ENCODE measurements at regions not wholly inside any gene's neighbourhood (a gene's known extent, or its start where the extent isn't known, plus 50 kb on each side); places are given as distances from the start of the nearest gene placed in this dataset.
"Not testable (repeated sequence)": the region's sequence is repeated elsewhere in the genome, so short reads cannot be mapped to it uniquely, and the experiment has no call there.

- no peak for ATAC-seq (replicated peaks in 1 of 2)
- no peaks in the 10 kb centered on the region for H3K27me3 Mint-ChIP-seq (ENCODE audit: low read depth)
- no peak for DNase-seq
- H3K9me3 Mint-ChIP-seq = peaks cover 2 to 7% of the 10 kb centered on the region in 2 donors
- H3K27ac Mint-ChIP-seq = no peak overlapping the region
- H3K4me1 Mint-ChIP-seq (ENCODE audit: low read depth) = no peaks in the 10 kb centered on the region
- H3K36me3 Mint-ChIP-seq (ENCODE audit: insufficient read depth in 2 of 2) = no peaks in the 10 kb centered on the region
- H3K4me3 Mint-ChIP-seq = no peak overlapping the region
Observed at GRCh38 chr3:75951941-75952340, 166.6 kb upstream of the ZNF717 start.

- DNase-seq; H3K9me3 Mint-ChIP-seq; H3K36me3 Mint-ChIP-seq (ENCODE audit: insufficient read depth in 2 of 2); H3K27ac Mint-ChIP-seq; H3K4me1 Mint-ChIP-seq (ENCODE audit: low read depth); H3K27me3 Mint-ChIP-seq (ENCODE audit: low read depth); H3K4me3 Mint-ChIP-seq; ATAC-seq (replicated peaks in 1 of 2): not testable (repeated sequence)
Observed at GRCh38 chr3:75960031-75960430, 174.7 kb upstream of the ZNF717 start.

- DNase-seq; ATAC-seq (replicated peaks in 1 of 2); H3K27me3 Mint-ChIP-seq (ENCODE audit: low read depth); H3K9me3 Mint-ChIP-seq; H3K4me3 Mint-ChIP-seq; H3K27ac Mint-ChIP-seq; H3K4me1 Mint-ChIP-seq (ENCODE audit: low read depth); H3K36me3 Mint-ChIP-seq (ENCODE audit: insufficient read depth in 2 of 2): not testable (repeated sequence)
Observed at GRCh38 chr3:75962054-75962453, 176.7 kb upstream of the ZNF717 start.

- H3K27me3 Mint-ChIP-seq (ENCODE audit: low read depth) = no peaks in the 10 kb centered on the region
Observed at GRCh38 chr3:75967071-75967470, 181.7 kb upstream of the ZNF717 start.

DNA sequence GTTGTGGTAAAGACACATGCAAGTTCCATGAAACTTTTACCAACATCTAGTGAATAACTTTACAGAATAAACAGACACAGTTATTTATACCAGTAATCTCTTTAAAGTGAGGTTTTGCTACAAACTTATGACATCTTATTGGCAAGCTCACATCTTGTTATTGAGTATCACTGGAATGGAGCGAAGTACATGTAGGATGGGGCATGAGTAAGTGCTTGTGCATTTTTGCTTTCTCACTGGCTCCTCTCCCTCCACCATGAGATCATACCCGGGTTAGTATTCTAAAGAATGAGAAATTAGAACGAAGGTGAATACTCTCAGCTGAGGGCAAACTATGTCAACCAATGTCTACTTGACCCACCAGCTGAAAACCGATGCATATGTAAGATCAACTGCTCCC is 193.3 kb upstream of the ZNF717 start:
- H3K9me3 Mint-ChIP-seq = peaks cover 6 to 11% of the 10 kb centered on the region in 2 donors
- no peak for ATAC-seq (replicated peaks in 1 of 2)
- no peak overlapping the region for H3K27ac Mint-ChIP-seq
- no peak overlapping the region for H3K4me3 Mint-ChIP-seq
- no peaks in the 10 kb centered on the region for H3K27me3 Mint-ChIP-seq (ENCODE audit: low read depth)
- no peak for DNase-seq
- no peaks in the 10 kb centered on the region for H3K4me1 Mint-ChIP-seq (ENCODE audit: low read depth)
- H3K36me3 Mint-ChIP-seq (ENCODE audit: insufficient read depth in 2 of 2) = no peaks in the 10 kb centered on the region

More at GRCh38 chr3:75967071-75967470, 181.7 kb upstream of the ZNF717 start:
- no peak overlapping the region for H3K27ac Mint-ChIP-seq
- H3K9me3 Mint-ChIP-seq = peaks cover 0 to 5% of the 10 kb centered on the region in 2 donors
- ATAC-seq (replicated peaks in 1 of 2) = no peak
- DNase-seq = no peak
- no peaks in the 10 kb centered on the region for H3K4me1 Mint-ChIP-seq (ENCODE audit: low read depth)
- no peak overlapping the region for H3K4me3 Mint-ChIP-seq
- no peaks in the 10 kb centered on the region for H3K36me3 Mint-ChIP-seq (ENCODE audit: insufficient read depth in 2 of 2)

GRCh38 chr3:75981401-75981800 is 196.1 kb upstream of the ZNF717 start:
- no peaks in the 10 kb centered on the region for H3K4me1 Mint-ChIP-seq (ENCODE audit: low read depth)
- H3K9me3 Mint-ChIP-seq = peaks cover 2 to 8% of the 10 kb centered on the region in 2 donors
- no peak overlapping the region for H3K4me3 Mint-ChIP-seq
- DNase-seq (no peak), ATAC-seq (replicated peaks in 1 of 2) (no peak)
- no peaks in the 10 kb centered on the region for H3K36me3 Mint-ChIP-seq (ENCODE audit: insufficient read depth in 2 of 2)
- no peaks in the 10 kb centered on the region for H3K27me3 Mint-ChIP-seq (ENCODE audit: low read depth)
- no peak overlapping the region for H3K27ac Mint-ChIP-seq

DNA sequence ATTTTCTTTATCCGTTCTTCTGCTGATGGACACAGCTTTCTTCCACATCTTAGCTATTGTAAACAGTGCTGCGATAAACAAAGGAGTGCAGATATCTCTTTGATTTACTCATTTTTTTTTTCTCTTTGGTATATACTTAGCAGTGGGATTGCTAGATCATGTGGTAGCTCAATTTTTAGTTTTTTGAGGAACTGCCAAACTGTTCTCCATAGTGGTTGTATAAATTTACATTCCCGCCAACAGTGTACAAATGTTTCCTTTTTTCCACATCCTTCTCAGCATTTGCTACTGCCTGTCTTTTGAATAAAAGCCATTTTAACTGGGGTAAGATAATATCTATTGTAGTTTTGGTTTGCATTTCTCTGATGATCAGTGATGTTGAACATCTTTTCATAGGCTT is 196.8 kb upstream of the ZNF717 start:
- ATAC-seq (replicated peaks in 1 of 2) (no peak), DNase-seq (no peak)
- Mint-ChIP-seq H3K36me3 (ENCODE audit: insufficient read depth in 2 of 2) (no peaks in the 10 kb centered on the region), H3K4me1 (ENCODE audit: low read depth) (no peaks in the 10 kb centered on the region), H3K27ac (no peak overlapping the region), H3K4me3 (no peak overlapping the region), H3K9me3 (peaks cover 1 to 6% of the 10 kb centered on the region in 2 donors), H3K27me3 (ENCODE audit: low read depth) (no peaks in the 10 kb centered on the region)

DNA sequence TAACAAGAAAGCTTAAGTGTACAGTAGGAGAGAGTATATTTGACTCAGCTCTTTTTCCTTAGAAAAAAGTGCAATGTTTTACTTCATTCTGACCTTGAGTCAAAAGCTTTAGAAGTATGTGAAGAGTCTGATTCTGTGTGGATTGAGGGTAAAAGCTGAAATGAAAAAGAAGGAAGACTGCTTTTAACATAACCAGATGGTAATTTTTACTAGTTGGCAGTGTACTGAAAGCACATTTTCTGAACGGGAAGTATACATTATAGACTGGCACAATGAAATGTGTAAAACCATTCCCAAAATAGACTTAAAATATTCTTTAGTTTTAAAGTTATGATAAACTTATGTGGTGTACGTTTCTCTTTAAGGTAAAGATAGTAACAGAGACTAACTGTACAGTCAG is 197.8 kb upstream of the ZNF717 start:
- no peak overlapping the region for H3K4me3 Mint-ChIP-seq
- no peaks in the 10 kb centered on the region for H3K4me1 Mint-ChIP-seq (ENCODE audit: low read depth)
- H3K27ac Mint-ChIP-seq = no peak overlapping the region
- H3K9me3 Mint-ChIP-seq = peaks cover 1 to 9% of the 10 kb centered on the region in 2 donors
- no peak for DNase-seq
- no peak for ATAC-seq (replicated peaks in 1 of 2)
- no peaks in the 10 kb centered on the region for H3K36me3 Mint-ChIP-seq (ENCODE audit: insufficient read depth in 2 of 2)
- H3K27me3 Mint-ChIP-seq (ENCODE audit: low read depth) = no peaks in the 10 kb centered on the region

GRCh38 chr3:75983609-75984290 is 198.4 kb upstream of the ZNF717 start:
- DNase-seq (no peak), ATAC-seq (replicated peaks in 1 of 2) (no peak)
- H3K36me3 Mint-ChIP-seq (ENCODE audit: insufficient read depth in 2 of 2) = no peaks in the 10 kb centered on the region
- H3K9me3 Mint-ChIP-seq = peaks cover 3 to 9% of the 10 kb centered on the region in 2 donors
- no peaks in the 10 kb centered on the region for H3K27me3 Mint-ChIP-seq (ENCODE audit: low read depth)
- no peak overlapping the region for H3K4me3 Mint-ChIP-seq
- H3K27ac Mint-ChIP-seq = no peak overlapping the region
- no peaks in the 10 kb centered on the region for H3K4me1 Mint-ChIP-seq (ENCODE audit: low read depth)

GRCh38 chr3:75985432-75985831 is 200.1 kb upstream of the ZNF717 start:
- Mint-ChIP-seq H3K27me3 (ENCODE audit: low read depth) (no peaks in the 10 kb centered on the region), H3K9me3 (peaks cover 3 to 9% of the 10 kb centered on the region in 2 donors), H3K36me3 (ENCODE audit: insufficient read depth in 2 of 2) (no peaks in the 10 kb centered on the region), H3K4me1 (ENCODE audit: low read depth) (no peaks in the 10 kb centered on the region), H3K27ac (no peak overlapping the region), H3K4me3 (no peak overlapping the region)
- DNase-seq = no peak
- ATAC-seq (replicated peaks in 1 of 2) = no peak

DNA sequence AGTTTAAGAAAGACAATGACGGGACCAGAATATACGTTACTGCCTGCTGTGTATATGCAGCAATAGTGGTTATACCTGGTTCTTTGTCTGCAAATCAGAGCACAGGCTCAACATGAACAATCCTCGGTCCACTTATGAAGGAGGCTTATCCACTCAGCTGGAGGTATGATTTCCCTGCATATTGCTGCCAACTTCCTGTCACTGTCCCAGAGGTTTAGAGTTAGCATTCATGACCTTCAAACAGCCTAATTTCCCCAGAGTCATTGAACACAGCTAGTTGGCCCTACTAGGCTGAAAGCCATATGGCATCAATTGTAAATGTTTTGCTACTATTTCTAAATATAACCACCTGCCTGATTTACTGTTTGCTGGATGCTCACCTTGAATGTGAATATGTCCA is 224.9 kb upstream of the ZNF717 start:
- H3K36me3 Mint-ChIP-seq (ENCODE audit: insufficient read depth in 2 of 2) = peaks cover 0 to 3% of the 10 kb centered on the region in 2 donors
- no peak overlapping the region for H3K27ac Mint-ChIP-seq
- no peaks in the 10 kb centered on the region for H3K4me1 Mint-ChIP-seq (ENCODE audit: low read depth)
- no peak for ATAC-seq (replicated peaks in 1 of 2)
- no peak for DNase-seq
- no peaks in the 10 kb centered on the region for H3K27me3 Mint-ChIP-seq (ENCODE audit: low read depth)
- H3K9me3 Mint-ChIP-seq = peaks cover 6 to 11% of the 10 kb centered on the region in 2 donors
- H3K4me3 Mint-ChIP-seq = no peak overlapping the region

GRCh38 chr3:76011121-76011520 is 225.8 kb upstream of the ZNF717 start:
- no peaks in the 10 kb centered on the region for H3K27me3 Mint-ChIP-seq (ENCODE audit: low read depth)
- ATAC-seq (replicated peaks in 1 of 2) (no peak), DNase-seq (no peak)
- H3K9me3 Mint-ChIP-seq = peaks cover 6 to 11% of the 10 kb centered on the region in 2 donors
- peaks cover 0 to 3% of the 10 kb centered on the region in 2 donors for H3K36me3 Mint-ChIP-seq (ENCODE audit: insufficient read depth in 2 of 2)
- no peaks in the 10 kb centered on the region for H3K4me1 Mint-ChIP-seq (ENCODE audit: low read depth)
- no peak overlapping the region for H3K27ac Mint-ChIP-seq
- no peak overlapping the region for H3K4me3 Mint-ChIP-seq

DNA sequence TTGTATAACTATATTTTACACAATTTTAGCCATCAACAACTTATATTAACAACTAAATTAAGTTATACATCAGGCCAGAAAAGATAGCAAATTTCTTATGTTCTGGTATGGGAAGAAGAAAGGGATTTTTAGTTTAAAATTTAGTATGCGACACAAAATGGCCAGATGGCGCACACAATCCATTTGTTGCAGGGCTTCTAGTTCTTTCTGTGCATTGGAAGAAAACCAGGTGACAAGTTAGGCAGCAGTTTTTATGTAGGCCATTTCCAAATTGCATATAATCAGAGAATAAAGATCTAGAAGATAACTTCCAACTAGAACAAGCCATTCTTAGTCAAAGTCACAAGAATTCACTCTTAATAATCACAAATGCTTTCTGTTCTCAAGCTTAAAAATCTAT is 230.1 kb upstream of the ZNF717 start:
- no peak for ATAC-seq (replicated peaks in 1 of 2)
- H3K27ac Mint-ChIP-seq = no peak overlapping the region
- H3K9me3 Mint-ChIP-seq = peaks cover 10 to 11% of the 10 kb centered on the region in 2 donors
- no peak for DNase-seq
- peaks cover 0 to 3% of the 10 kb centered on the region in 2 donors for H3K36me3 Mint-ChIP-seq (ENCODE audit: insufficient read depth in 2 of 2)
- H3K4me1 Mint-ChIP-seq (ENCODE audit: low read depth) = no peaks in the 10 kb centered on the region
- H3K27me3 Mint-ChIP-seq (ENCODE audit: low read depth) = no peaks in the 10 kb centered on the region
- H3K4me3 Mint-ChIP-seq = no peak overlapping the region

GRCh38 chr3:76016111-76016510 is 230.8 kb upstream of the ZNF717 start:
- ATAC-seq (replicated peaks in 1 of 2) = no peak
- no peak overlapping the region for H3K27ac Mint-ChIP-seq
- DNase-seq = no peak
- no peaks in the 10 kb centered on the region for H3K27me3 Mint-ChIP-seq (ENCODE audit: low read depth)
- H3K4me1 Mint-ChIP-seq (ENCODE audit: low read depth) = no peaks in the 10 kb centered on the region
- peaks cover 0 to 3% of the 10 kb centered on the region in 2 donors for H3K36me3 Mint-ChIP-seq (ENCODE audit: insufficient read depth in 2 of 2)
- H3K9me3 Mint-ChIP-seq = peaks cover 11% of the 10 kb centered on the region in 2 donors
- no peak overlapping the region for H3K4me3 Mint-ChIP-seq
